Esophagus muscularis mucosa (tissue), 3 donors: ENCODE measurements at regions not wholly inside any gene's neighbourhood (a gene's known extent, or its start where the extent isn't known, plus 50 kb on each side); places are given as distances from the start of the nearest gene placed in this dataset.

Experiments used
- CTCF ChIP-seq, 3 experiments: fragments of 200-600 bp in 2 of 3; fragments of 450-650 bp in 1 of 3; sonication (generic) in 2 of 3; IDR thresholded peaks; one replicate each; pipeline ENCODE4 v1.5.1; 2017 to 2019; ENCODE audit warnings: antibody characterized with exemption in 3 of 3, mild to moderate bottlenecking in 2 of 3, moderate library complexity in 1 of 3
- POLR2A ChIP-seq: fragments of 450-650 bp; IDR thresholded peaks from one replicate; pipeline ENCODE4 v1.6.1; 2017; ENCODE audit warnings: antibody characterized with exemption, moderate library complexity, mild to moderate bottlenecking, low read depth
- POLR2AphosphoS5 ChIP-seq, 2 donors: sonication (generic); formaldehyde crosslinking; IDR thresholded peaks; one replicate each; pipeline ENCODE4 v1.6.1; 2017; ENCODE audit warnings: antibody characterized with exemption in 2 of 2

DNA sequence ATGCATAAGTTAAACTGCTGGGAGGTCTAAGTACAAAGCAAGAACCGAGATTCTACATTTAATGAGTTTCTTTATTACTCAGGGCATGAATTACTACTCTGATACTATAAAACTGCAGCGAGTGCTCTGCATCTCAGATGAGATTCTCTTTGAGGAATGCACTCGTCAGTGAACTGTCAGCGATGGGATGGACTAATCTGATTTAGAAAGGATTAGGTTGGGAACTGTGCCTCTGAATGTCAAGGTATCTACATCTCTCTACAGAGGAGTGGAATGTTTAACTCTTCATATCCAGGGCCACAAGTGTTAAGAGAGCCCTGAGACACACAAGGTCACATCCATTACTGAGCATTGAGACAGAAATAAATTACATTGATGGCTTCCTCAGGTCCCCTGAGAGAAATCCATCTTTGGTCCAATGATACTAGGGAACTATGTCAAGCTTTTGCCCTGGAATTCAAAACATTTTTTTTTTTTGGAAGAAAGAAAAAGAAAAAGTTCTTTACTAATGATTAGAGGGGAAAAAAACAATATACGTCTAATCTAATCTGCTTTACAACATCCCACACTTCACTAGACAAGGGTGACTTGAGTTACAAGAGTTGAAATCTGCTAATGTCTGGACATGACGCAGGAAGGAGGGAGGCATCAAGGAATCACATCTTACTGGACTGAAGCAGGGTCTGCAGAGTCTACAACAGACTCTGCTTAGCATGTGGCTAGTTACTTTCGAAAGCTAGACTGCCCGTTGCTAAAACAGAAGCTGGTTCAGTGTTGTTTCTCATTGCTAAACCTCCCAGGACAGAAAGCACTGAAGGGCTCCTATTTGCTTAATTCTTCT, 270.0 kb upstream of the TLE4 start:
- TF ChIP-seq POLR2A (no peak), CTCF (IDR thresholded peaks at IDR 0.05) (no peak), POLR2AphosphoS5 (IDR thresholded peaks at IDR 0.05) (no peak)
